ENCODE measurements at regions not wholly inside any gene's neighbourhood (a gene's known extent, or its start where the extent isn't known, plus 50 kb on each side); places are given as distances from the start of the nearest gene placed in this dataset.

- POLR2A ChIA-PET, result no interaction called here
- no peaks in the 10 kb centered on the region for H3K9me3 ChIP-seq (ENCODE audit: control insufficient read depth, insufficient read depth, low read depth, low read length)
- H3K36me3 ChIP-seq (ENCODE audit: control insufficient read depth in 2 of 2, insufficient read depth in 1 of 2, low read length in 2 of 2), result no peaks in the 10 kb centered on the region
- no peak overlapping the region for H3K27ac ChIP-seq (ENCODE audit: extremely low read depth, low read depth, low read length)
- H3K4me3 ChIP-seq (ENCODE audit: low read depth, low read length), result no peak overlapping the region
- no peak for TF ChIP-seq ZNF133 (tag by site-specific recombination; IDR thresholded peaks at IDR 0.05)
- no peak for TF ChIP-seq TCF7L2 (IDR thresholded peaks at IDR 0.05; ENCODE audit: borderline replicate concordance, low read depth, low read length)
- no peak for TF ChIP-seq ZNF239 (tag by site-specific recombination; IDR thresholded peaks at IDR 0.05)
- no peak for TF ChIP-seq ZNF473 (tag by site-specific recombination; IDR thresholded peaks at IDR 0.05)
- no peak for TF ChIP-seq ZBTB26 (tag by site-specific recombination; optimal IDR thresholded peaks at IDR 0.05)
- TF ChIP-seq MEIS1 (CRISPR knock-in tag; IDR thresholded peaks at IDR 0.05; ENCODE audit: borderline replicate concordance), result no peak
- TF ChIP-seq ZNF280D (tag by site-specific recombination; IDR thresholded peaks at IDR 0.05), result no peak
- no peak for TF ChIP-seq ZNF792 (tag by site-specific recombination; IDR thresholded peaks at IDR 0.05)
- no peak for TF ChIP-seq ZNF488 (tag by site-specific recombination; IDR thresholded peaks at IDR 0.05)
- TF ChIP-seq ZNF48 (tag by site-specific recombination; IDR thresholded peaks at IDR 0.05), result no peak
- TF ChIP-seq IKZF3 (tag by site-specific recombination; IDR thresholded peaks at IDR 0.05), result no peak
- no peak for TF ChIP-seq ZNF311 (tag by site-specific recombination; IDR thresholded peaks at IDR 0.05; ENCODE audit: borderline replicate concordance)
- TF ChIP-seq SP3 (tag by site-specific recombination; IDR thresholded peaks at IDR 0.05), result no peak
- no peak for TF ChIP-seq PBX3 (CRISPR knock-in tag; IDR thresholded peaks at IDR 0.05)
- no peak for TF ChIP-seq BCL11A (tag by site-specific recombination; IDR thresholded peaks at IDR 0.05; ENCODE audit: low read depth)
- CTCF ChIA-PET, result no interaction called here
- no peaks in the 10 kb centered on the region for H3K4me1 ChIP-seq (ENCODE audit: control insufficient read depth, insufficient read depth, low read length)
Observed at GRCh38 chr2:104716061-104716460, 137.9 kb upstream of the POU3F3 start.

GRCh38 chr2:104733226-104733943, 120.5 kb upstream of the POU3F3 start:
- H3K4me1 ChIP-seq (ENCODE audit: control insufficient read depth, insufficient read depth, low read length), result peaks cover 2% of the 10 kb centered on the region; the same call in 1 of the 2 replicates
- no peaks in the 10 kb centered on the region for H3K36me3 ChIP-seq (ENCODE audit: control insufficient read depth in 2 of 2, insufficient read depth in 1 of 2, low read length in 2 of 2)
- no peak overlapping the region for H3K4me3 ChIP-seq (ENCODE audit: low read depth, low read length)
- 0 out of 2 replicates have a peak, but pooled peaks have one; percentile 15 for TF ChIP-seq CTCF (tag by site-specific recombination; IDR thresholded peaks at IDR 0.05)
- TF ChIP-seq KLF9 (tag by site-specific recombination; IDR thresholded peaks at IDR 0.05; ENCODE audit: low read depth), result no peak
- POLR2A ChIA-PET, result interaction anchor here (0.5 kb wide), 1 partner anchor 269 kb away, joined by 3 read pairs; no protein-coding TSS in a partner anchor
- H3K27ac ChIP-seq (ENCODE audit: extremely low read depth, low read depth, low read length), result no peak overlapping the region
- CTCF ChIA-PET, result interaction anchor here (0.6 to 1.4 kb wide), 14 partner anchors 8 to 718 kb away, joined by 3 to 5 read pairs (median 3); no protein-coding TSS in a partner anchor
- H3K9me3 ChIP-seq (ENCODE audit: control insufficient read depth, insufficient read depth, low read depth, low read length), result no peaks in the 10 kb centered on the region
